Colon (tissue), 2 donors: ENCODE measurements at regions not wholly inside any gene's neighbourhood (a gene's known extent, or its start where the extent isn't known, plus 50 kb on each side); places are given as distances from the start of the nearest gene placed in this dataset.

Experiments
- FAIRE-seq: peaks from 2 replicates; lab custom pipeline; 2012; peaks lifted over from hg19 to GRCh38; lab: Jason Lieb, UNC
- donor health status: control.
- donor health status: control.

GRCh38 chr15:62708470-62708869, 334.1 kb upstream of the TPM1 start:
- no peak for FAIRE-seq

- no peak for FAIRE-seq
Observed at GRCh38 chr15:62709261-62709660, 333.3 kb upstream of the TPM1 start.

GRCh38 chr15:62711691-62712454, 330.7 kb upstream of the TPM1 start:
- no peak for FAIRE-seq

GRCh38 chr15:62712455-62712839, 330.1 kb upstream of the TPM1 start:
- FAIRE-seq, result no peak

- FAIRE-seq, result no peak
Observed at GRCh38 chr15:62715946-62716345, 326.6 kb upstream of the TPM1 start.

GRCh38 chr15:62717496-62717895, 325.1 kb upstream of the TPM1 start:
- no peak for FAIRE-seq

GRCh38 chr15:62719316-62719715, 323.2 kb upstream of the TPM1 start:
- FAIRE-seq, result no peak

- FAIRE-seq, result no peak
Observed at GRCh38 chr15:62722237-62722636, 320.3 kb upstream of the TPM1 start.

GRCh38 chr15:62726461-62726860, 316.1 kb upstream of the TPM1 start:
- no peak for FAIRE-seq

- no peak for FAIRE-seq
Observed at GRCh38 chr15:62727501-62727900, 315.0 kb upstream of the TPM1 start.

- no peak for FAIRE-seq
Observed at GRCh38 chr15:62730825-62731224, 311.7 kb upstream of the TPM1 start.

GRCh38 chr15:62732078-62732477, 310.5 kb upstream of the TPM1 start:
- no peak for FAIRE-seq

GRCh38 chr15:62734706-62735105, 307.8 kb upstream of the TPM1 start:
- no peak for FAIRE-seq

- no peak for FAIRE-seq
Observed at GRCh38 chr15:62736756-62737155, 305.8 kb upstream of the TPM1 start.

- FAIRE-seq, result no peak
Observed at GRCh38 chr15:62737551-62737950, 305.0 kb upstream of the TPM1 start.

GRCh38 chr15:62739082-62739481, 303.5 kb upstream of the TPM1 start:
- FAIRE-seq, result no peak

- no peak for FAIRE-seq
Observed at GRCh38 chr15:62739507-62739906, 303.0 kb upstream of the TPM1 start.

- no peak for FAIRE-seq
Observed at GRCh38 chr15:62740141-62741004, 302.2 kb upstream of the TPM1 start.

- FAIRE-seq, result no peak
Observed at GRCh38 chr15:62741106-62741505, 301.4 kb upstream of the TPM1 start.

GRCh38 chr15:62742409-62743171, 300.0 kb upstream of the TPM1 start:
- no peak for FAIRE-seq

- FAIRE-seq, result no peak
Observed at GRCh38 chr15:62745621-62746225, 296.8 kb upstream of the TPM1 start.

GRCh38 chr15:62748196-62748595, 294.4 kb upstream of the TPM1 start:
- no peak for FAIRE-seq
